ENCODE measurements at regions not wholly inside any gene's neighbourhood (a gene's known extent, or its start where the extent isn't known, plus 50 kb on each side); places are given as distances from the start of the nearest gene placed in this dataset.

GRCh38 chr4:28313729-28314713 lies 1453.4 kb downstream of the STIM2 start:
- TF ChIP-seq CTCF (IDR thresholded peaks at IDR 0.05) (no peak), ZFX (IDR thresholded peaks at IDR 0.05; ENCODE audit: borderline replicate concordance) (no peak)
